H1 (cell line): ENCODE measurements at regions not wholly inside any gene's neighbourhood (a gene's known extent, or its start where the extent isn't known, plus 50 kb on each side); places are given as distances from the start of the nearest gene placed in this dataset.

Experiments
- CTCF ChIA-PET: fragments of 300-600 bp; sonication (Branson Sonifier 250); formaldehyde crosslinking; loops from one replicate; lab custom pipeline; 2021; ENCODE audit not compliant: partially characterized antibody; lab: Charles Lee
- POLR2A ChIA-PET: fragments of 300-600 bp; sonication (Branson Sonifier 250); formaldehyde crosslinking; loops from one replicate; lab custom pipeline; 2021; ENCODE audit warnings: inconsistent platforms; ENCODE audit not compliant: partially characterized antibody; lab: Charles Lee
- DNase-seq, 2 experiments: peaks; one replicate each; pipeline versions ENCODE4 v3.0.0 to v3.0.0-alpha.2; 2010 to 2022; ENCODE audit warnings: low spot score in 2 of 2, low read depth in 1 of 2, mixed read lengths in 1 of 2
- FAIRE-seq: peaks from 2 replicates; lab custom pipeline; 2011; peaks lifted over from hg19 to GRCh38; lab: Jason Lieb, UNC
- H2AFZ ChIP-seq: 2 replicates; pipeline ENCODE4 v1.8.1; 2012; ENCODE audit warnings: low read length, inconsistent platforms
- H2AK5ac ChIP-seq: 2 replicates; pipeline ENCODE4 v1.6.1; 2013; ENCODE audit warnings: low read depth, low read length
- H2BK120ac ChIP-seq: replicated peaks from 2 replicates; pipeline ENCODE3; 2013; ENCODE audit warnings: low read depth, low read length, inconsistent platforms
- H2BK12ac ChIP-seq: 2 replicates; pipeline ENCODE4 v1.6.1; 2013; ENCODE audit warnings: low read depth, low read length
- H2BK15ac ChIP-seq: 2 replicates; pipeline ENCODE4 v1.6.1; 2013; ENCODE audit warnings: low read length
- H2BK20ac ChIP-seq: 2 replicates; pipeline ENCODE4 v1.6.1; 2013; ENCODE audit warnings: low read length
- H2BK5ac ChIP-seq: 2 replicates; pipeline ENCODE4 v1.6.1; 2013; ENCODE audit warnings: low read depth, low read length
- H3K14ac ChIP-seq: 2 replicates; pipeline ENCODE4 v1.6.1; 2013; ENCODE audit warnings: inconsistent platforms; ENCODE audit not compliant: insufficient read length
- H3K18ac ChIP-seq: 2 replicates; pipeline ENCODE4 v1.6.1; 2013; ENCODE audit warnings: low read length; ENCODE audit errors: extremely low read depth
- H3K23ac ChIP-seq: 2 replicates; pipeline ENCODE4 v1.6.1; 2013; ENCODE audit warnings: inconsistent platforms; ENCODE audit not compliant: insufficient read length
- H3K23me2 ChIP-seq: 2 replicates; pipeline ENCODE4 v1.6.1; 2013; ENCODE audit warnings: low read depth, low read length
- H3K27ac ChIP-seq: 2 replicates; pipeline ENCODE4 v1.6.1; 2011; ENCODE audit warnings: low read depth, low read length, inconsistent platforms
- H3K27me3 ChIP-seq, 4 experiments: replicated peaks in 1 of 4; 1 replicate in 1 of 4; 2 replicates in 3 of 4; pipeline versions ENCODE4 v1.6.1 to v1.8.1; 2011 to 2013; ENCODE audit warnings: low read length in 3 of 4, mild to moderate bottlenecking in 3 of 4, inconsistent platforms in 2 of 4, mixed read lengths in 2 of 4, moderate library complexity in 1 of 4; ENCODE audit not compliant: control insufficient read depth in 3 of 4, insufficient read depth in 3 of 4; ENCODE audit errors: extremely low read depth in 1 of 4
- H3K36me3 ChIP-seq, 4 experiments: 2 replicates each; pipeline versions ENCODE4 v1.6.1 to v1.8.1; 2011 to 2013; ENCODE audit warnings: mild to moderate bottlenecking in 4 of 4, low read length in 3 of 4, moderate library complexity in 2 of 4, control low read depth in 1 of 4, inconsistent platforms in 1 of 4; ENCODE audit not compliant: insufficient read depth in 4 of 4, control insufficient read depth in 2 of 4
- H3K4ac ChIP-seq: replicated peaks from 2 replicates; pipeline ENCODE3; 2013; ENCODE audit warnings: low read length, low read depth, mixed read lengths, inconsistent platforms; ENCODE audit not compliant: insufficient read length
- H3K4me1 ChIP-seq, 4 experiments: replicated peaks in 1 of 4; 1 replicate in 1 of 4; 2 replicates in 3 of 4; pipeline versions ENCODE4 v1.6.1 to v1.8.1; 2011 to 2013; ENCODE audit warnings: low read length in 3 of 4, inconsistent platforms in 2 of 4, mixed read lengths in 1 of 4; ENCODE audit not compliant: insufficient read depth in 4 of 4, control insufficient read depth in 3 of 4
- H3K4me2 ChIP-seq, 2 experiments: 2 replicates each; pipeline versions ENCODE4 v1.6.1 to v1.8.1; 2011 to 2013; ENCODE audit warnings: low read depth in 2 of 2, low read length in 2 of 2, control low read depth in 1 of 2, inconsistent platforms in 1 of 2, mild to moderate bottlenecking in 1 of 2; ENCODE audit not compliant: insufficient read depth in 1 of 2
- H3K4me3 ChIP-seq, 4 experiments: fragments of 200-600, 300-600 bp in 1 of 4; sonication (generic), shearing (Covaris generic), sonication (Bioruptor Twin) in 1 of 4; 2 replicates each; pipeline versions ENCODE4 v1.5.1 to v1.8.1; 2011 to 2016; ENCODE audit warnings: low read length in 4 of 4, low read depth in 3 of 4, control low read depth in 2 of 4, inconsistent platforms in 2 of 4, mild to moderate bottlenecking in 2 of 4, mixed read lengths in 1 of 4, moderate library complexity in 1 of 4; ENCODE audit not compliant: insufficient read depth in 2 of 4; ENCODE audit errors: extremely low read depth in 1 of 4
- H3K56ac ChIP-seq: replicated peaks from 2 replicates; pipeline ENCODE3; 2013; ENCODE audit warnings: low read depth, mild to moderate bottlenecking, mixed read lengths, low read length, inconsistent platforms; ENCODE audit not compliant: insufficient read length
- H3K79me1 ChIP-seq: 2 replicates; pipeline ENCODE4 v1.6.1; 2013; ENCODE audit warnings: low read depth, low read length, control low read depth
- H3K79me2 ChIP-seq, 2 experiments: 2 replicates each; pipeline versions ENCODE4 v1.6.1 to v1.8.1; 2012 to 2013; ENCODE audit warnings: low read length in 2 of 2, mild to moderate bottlenecking in 2 of 2, inconsistent platforms in 1 of 2; ENCODE audit not compliant: insufficient read depth in 2 of 2, control insufficient read depth in 1 of 2
- H3K9ac ChIP-seq, 4 experiments: replicated peaks in 1 of 4; 1 replicate in 1 of 4; 2 replicates in 3 of 4; pipeline versions ENCODE4 v1.6.1 to v1.8.1; 2011 to 2013; ENCODE audit warnings: low read depth in 3 of 4, low read length in 3 of 4, control low read depth in 2 of 4, mild to moderate bottlenecking in 2 of 4, moderate library complexity in 2 of 4, inconsistent platforms in 1 of 4; ENCODE audit errors: extremely low read depth in 1 of 4
- H3K9me3 ChIP-seq, 2 experiments: 2 replicates each; pipeline versions ENCODE4 v1.6.1 to v1.8.1; 2012 to 2013; ENCODE audit warnings: mild to moderate bottlenecking in 2 of 2, moderate library complexity in 2 of 2, control low read depth in 1 of 2, inconsistent platforms in 1 of 2, low read depth in 1 of 2, low read length in 1 of 2, mixed read lengths in 1 of 2; ENCODE audit not compliant: insufficient read depth in 2 of 2
- H4K20me1 ChIP-seq, 2 experiments: replicated peaks in 1 of 2; 2 replicates each; pipeline versions ENCODE3 to v1.8.1; 2011 to 2013; ENCODE audit warnings: inconsistent platforms in 2 of 2, low read length in 2 of 2, mild to moderate bottlenecking in 1 of 2; ENCODE audit not compliant: insufficient read depth in 2 of 2, control insufficient read depth in 1 of 2
- H4K5ac ChIP-seq: 2 replicates; pipeline ENCODE4 v1.6.1; 2013; ENCODE audit warnings: low read length, low read depth, mixed read lengths, inconsistent platforms; ENCODE audit not compliant: insufficient read length
- H4K8ac ChIP-seq: 2 replicates; pipeline ENCODE4 v1.8.0; 2013; ENCODE audit warnings: mild to moderate bottlenecking, moderate library complexity, low read length, inconsistent platforms; ENCODE audit not compliant: insufficient read depth; ENCODE audit errors: extremely low read depth
- H4K91ac ChIP-seq: replicated peaks from 2 replicates; pipeline ENCODE3; 2013; ENCODE audit warnings: low read length, mixed read lengths, inconsistent platforms; ENCODE audit not compliant: insufficient read length
- CBX8 ChIP-seq: fragments of 300-800, 300-1000 bp; sonication (generic); IDR thresholded peaks from 2 replicates; pipeline ENCODE4 v1.7.1; 2016; ENCODE audit warnings: low read depth, low read length, borderline replicate concordance
- GABPA ChIP-seq: IDR thresholded peaks from 2 replicates; pipeline ENCODE4 v1.6.1; 2011; ENCODE audit warnings: mild to moderate bottlenecking, low read length, moderate library complexity, borderline replicate concordance; ENCODE audit not compliant: insufficient read depth
- WGBS, 2 experiments: shearing (Covaris generic) in 1 of 2; methylation state at CpG; one replicate each; pipeline versions ENCODE4 v1.1.6 to v1.1.7; 2013 to 2015; ENCODE audit warnings: low lambda C conversion rate in 2 of 2, mixed read lengths in 2 of 2, inconsistent platforms in 1 of 2, low coverage in 1 of 2, missing lambda C conversion rate in 1 of 2; ENCODE audit not compliant: insufficient replicate concordance in 2 of 2, insufficient coverage in 1 of 2, insufficient read length in 1 of 2; ENCODE audit errors: extremely low coverage in 1 of 2, missing lambda C conversion rate in 1 of 2; 5-methylcytosine and 5-hydroxymethylcytosine counted together

- Histone ChIP-seq H3K27ac (no peak overlapping the region), H3K18ac (no peak overlapping the region), H3K4me2 (no peak overlapping the region), H2BK5ac (no peak overlapping the region), H3K23ac (no peak overlapping the region), H3K4ac (no peak overlapping the region), H2BK15ac (no peak overlapping the region), H3K4me1 (peaks cover 0 to 3% (median 1%) of the 10 kb centered on the region in 4 experiments; a peak in 1 of 7 replicates), H3K4me3 (no peak overlapping the region), H3K79me2 (no peaks in the 10 kb centered on the region), H2AK5ac (no peak overlapping the region), H3K56ac (no peak overlapping the region), H2BK120ac (no peak overlapping the region), H4K5ac (no peak overlapping the region), H3K14ac (no peak overlapping the region), H3K23me2 (peaks cover 2% of the 10 kb centered on the region; the same call in 1 of the 2 replicates), H3K27me3 (no peaks in the 10 kb centered on the region), H3K36me3 (no peaks in the 10 kb centered on the region), H3K9me3 (no peaks in the 10 kb centered on the region), H4K91ac (no peak overlapping the region), H2AFZ (no peak overlapping the region), H3K79me1 (no peaks in the 10 kb centered on the region), H2BK20ac (no peak overlapping the region), H4K8ac (no peak overlapping the region), H2BK12ac (no peak overlapping the region), H4K20me1 (no peaks in the 10 kb centered on the region), H3K9ac (no peak overlapping the region)
- DNase-seq (no peak), FAIRE-seq (no peak)
- 98% methylated on average over 2 of the region's 2 CpGs; no CpG with 5 or more reads in 1 of the 2 experiments for WGBS, 2 experiments
- CTCF ChIA-PET, result no interaction called here
- no peak for TF ChIP-seq CBX8
- no peak for TF ChIP-seq GABPA
- POLR2A ChIA-PET, result no interaction called here
Measured at GRCh38 chr5:164054461-164054860, 549.0 kb downstream of the MAT2B start.
